ENCODE measurements at regions not wholly inside any gene's neighbourhood (a gene's known extent, or its start where the extent isn't known, plus 50 kb on each side); places are given as distances from the start of the nearest gene placed in this dataset.

DNA sequence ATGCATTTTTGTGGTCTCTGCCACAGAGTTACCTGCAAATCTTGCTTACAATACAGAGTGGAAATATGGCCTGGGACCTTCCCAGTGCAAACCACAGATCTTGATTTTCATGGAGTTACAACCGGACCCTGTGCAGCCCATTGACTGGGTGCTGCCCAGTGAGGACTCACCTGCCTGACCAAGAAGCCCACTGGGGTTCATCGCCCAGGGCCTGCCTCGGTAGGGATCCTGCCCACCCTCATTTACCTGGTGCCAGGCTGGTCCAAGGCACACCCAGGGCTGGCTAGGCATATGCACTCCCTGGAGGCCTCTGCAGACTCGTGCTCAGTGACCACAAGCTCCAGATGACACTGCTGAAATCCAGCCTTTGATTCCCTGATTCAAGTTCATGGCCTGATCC lies 572.7 kb downstream of the NPHP4 start:
- H3K36me3 Mint-ChIP-seq (ENCODE audit: insufficient read depth, unreplicated experiment), result no peaks in the 10 kb centered on the region
- Histone ChIP-seq H3K27me3 (replicated peaks; ENCODE audit: control insufficient read depth, insufficient read depth, low read length) (no peaks in the 10 kb centered on the region), H3K4me1 (no peaks in the 10 kb centered on the region), H3K9me3 (no peaks in the 10 kb centered on the region), H3K4me3 (ENCODE audit: low read depth, low read length) (no peak overlapping the region), H3K36me3 (ENCODE audit: control insufficient read depth, insufficient read depth, low read length) (no peaks in the 10 kb centered on the region)
- peaks cover 12% of the 10 kb centered on the region for H3K27me3 Mint-ChIP-seq (ENCODE audit: insufficient read depth, unreplicated experiment)
- no peaks in the 10 kb centered on the region for H3K4me1 Mint-ChIP-seq (ENCODE audit: low read depth, unreplicated experiment)
- BruUV-seq (replicated peaks), result no TSS peak
- H3K27ac Mint-ChIP-seq (ENCODE audit: unreplicated experiment), result no peak overlapping the region
- TF ChIP-seq, protein P1, sequence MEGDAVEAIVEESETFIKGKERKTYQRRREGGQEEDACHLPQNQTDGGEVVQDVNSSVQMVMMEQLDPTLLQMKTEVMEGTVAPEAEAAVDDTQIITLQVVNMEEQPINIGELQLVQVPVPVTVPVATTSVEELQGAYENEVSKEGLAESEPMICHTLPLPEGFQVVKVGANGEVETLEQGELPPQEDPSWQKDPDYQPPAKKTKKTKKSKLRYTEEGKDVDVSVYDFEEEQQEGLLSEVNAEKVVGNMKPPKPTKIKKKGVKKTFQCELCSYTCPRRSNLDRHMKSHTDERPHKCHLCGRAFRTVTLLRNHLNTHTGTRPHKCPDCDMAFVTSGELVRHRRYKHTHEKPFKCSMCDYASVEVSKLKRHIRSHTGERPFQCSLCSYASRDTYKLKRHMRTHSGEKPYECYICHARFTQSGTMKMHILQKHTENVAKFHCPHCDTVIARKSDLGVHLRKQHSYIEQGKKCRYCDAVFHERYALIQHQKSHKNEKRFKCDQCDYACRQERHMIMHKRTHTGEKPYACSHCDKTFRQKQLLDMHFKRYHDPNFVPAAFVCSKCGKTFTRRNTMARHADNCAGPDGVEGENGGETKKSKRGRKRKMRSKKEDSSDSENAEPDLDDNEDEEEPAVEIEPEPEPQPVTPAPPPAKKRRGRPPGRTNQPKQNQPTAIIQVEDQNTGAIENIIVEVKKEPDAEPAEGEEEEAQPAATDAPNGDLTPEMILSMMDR (IDR thresholded peaks at IDR 0.05; ENCODE audit: insufficient read depth in 1 of 2, low read depth in 1 of 2, low read length in 1 of 2, severe bottlenecking in 1 of 2, unreplicated experiment in 1 of 2), result no peak
- no peaks in the 10 kb centered on the region for H3K9me3 Mint-ChIP-seq (ENCODE audit: unreplicated experiment)
- ChIA-PET POLR2A (no interaction called here), CTCF (no interaction called here)
- intact Hi-C loops (cut with micrococcal nuclease; ENCODE audit: unreplicated experiment), result no loop called here
- DNase-seq, result no peak
- no peak overlapping the region for H3K4me3 Mint-ChIP-seq (ENCODE audit: unreplicated experiment)

DNA sequence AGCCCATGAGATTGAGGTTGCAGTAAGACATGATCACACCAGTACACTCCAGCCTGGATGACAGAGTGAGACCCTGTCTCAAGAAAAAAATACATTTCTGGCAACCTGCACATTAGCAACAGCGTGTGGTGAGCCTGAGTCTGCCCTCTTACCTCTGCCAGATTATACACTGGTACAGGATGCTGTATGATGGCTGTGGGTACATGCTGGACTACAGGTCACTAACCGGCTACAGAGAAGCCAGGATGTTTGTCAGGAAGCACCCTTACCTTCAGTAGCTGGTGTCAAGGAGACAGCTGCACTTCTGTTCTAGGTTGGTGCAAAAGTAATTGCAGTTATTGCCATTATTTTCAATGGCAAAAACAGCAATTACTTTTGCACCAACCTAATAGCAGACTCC lies 575.7 kb downstream of the NPHP4 start:
- Mint-ChIP-seq H3K4me1 (ENCODE audit: low read depth, unreplicated experiment) (no peaks in the 10 kb centered on the region), H3K27me3 (ENCODE audit: insufficient read depth, unreplicated experiment) (peaks cover 7% of the 10 kb centered on the region), H3K27ac (ENCODE audit: unreplicated experiment) (no peak overlapping the region), H3K9me3 (ENCODE audit: unreplicated experiment) (no peaks in the 10 kb centered on the region), H3K36me3 (ENCODE audit: insufficient read depth, unreplicated experiment) (no peaks in the 10 kb centered on the region), H3K4me3 (ENCODE audit: unreplicated experiment) (no peak overlapping the region)
- Histone ChIP-seq H3K4me3 (ENCODE audit: low read depth, low read length) (no peak overlapping the region), H3K9me3 (no peaks in the 10 kb centered on the region), H3K27me3 (replicated peaks; ENCODE audit: control insufficient read depth, insufficient read depth, low read length) (no peaks in the 10 kb centered on the region), H3K36me3 (ENCODE audit: control insufficient read depth, insufficient read depth, low read length) (no peaks in the 10 kb centered on the region), H3K4me1 (no peaks in the 10 kb centered on the region)
- no TSS peak for BruUV-seq (replicated peaks)
- intact Hi-C loops (cut with micrococcal nuclease; ENCODE audit: unreplicated experiment), result no loop called here
- TF ChIP-seq, protein P1 (IDR thresholded peaks at IDR 0.05; ENCODE audit: insufficient read depth in 1 of 2, low read depth in 1 of 2, low read length in 1 of 2, severe bottlenecking in 1 of 2, unreplicated experiment in 1 of 2), result no peak
- CTCF ChIA-PET, result no interaction called here
- DNase-seq, result no peak
- POLR2A ChIA-PET, result no interaction called here

DNA sequence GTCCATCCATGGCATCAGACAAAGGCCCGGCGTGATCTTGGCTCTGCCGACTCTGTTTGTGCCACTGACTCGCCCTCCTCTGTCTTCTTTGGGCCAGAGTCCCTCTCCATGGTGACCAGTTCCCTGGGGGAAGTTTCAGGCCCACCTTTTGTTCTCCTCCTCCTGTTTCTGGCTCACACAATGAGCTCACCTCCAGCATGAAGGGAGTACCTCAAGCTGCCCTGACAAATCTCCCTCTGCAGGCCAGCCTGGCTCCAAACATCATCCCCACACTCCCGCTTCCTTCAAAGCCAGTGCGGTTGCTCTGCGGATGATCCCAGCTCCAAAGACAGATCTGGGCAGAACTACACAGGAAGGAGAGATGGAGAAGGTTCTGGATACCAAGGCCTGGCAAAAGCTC lies 576.6 kb downstream of the NPHP4 start:
- Mint-ChIP-seq H3K9me3 (ENCODE audit: unreplicated experiment) (no peaks in the 10 kb centered on the region), H3K27me3 (ENCODE audit: insufficient read depth, unreplicated experiment) (peaks cover 7% of the 10 kb centered on the region), H3K27ac (ENCODE audit: unreplicated experiment) (no peak overlapping the region), H3K36me3 (ENCODE audit: insufficient read depth, unreplicated experiment) (no peaks in the 10 kb centered on the region), H3K4me3 (ENCODE audit: unreplicated experiment) (no peak overlapping the region), H3K4me1 (ENCODE audit: low read depth, unreplicated experiment) (no peaks in the 10 kb centered on the region)
- TF ChIP-seq, protein P1 (IDR thresholded peaks at IDR 0.05; ENCODE audit: insufficient read depth in 1 of 2, low read depth in 1 of 2, low read length in 1 of 2, severe bottlenecking in 1 of 2, unreplicated experiment in 1 of 2), result no peak
- intact Hi-C loops (cut with micrococcal nuclease; ENCODE audit: unreplicated experiment), result no loop called here
- Histone ChIP-seq H3K36me3 (ENCODE audit: control insufficient read depth, insufficient read depth, low read length) (no peaks in the 10 kb centered on the region), H3K27me3 (replicated peaks; ENCODE audit: control insufficient read depth, insufficient read depth, low read length) (no peaks in the 10 kb centered on the region), H3K9me3 (no peaks in the 10 kb centered on the region), H3K4me1 (no peaks in the 10 kb centered on the region), H3K4me3 (ENCODE audit: low read depth, low read length) (no peak overlapping the region)
- CTCF ChIA-PET, result no interaction called here
- POLR2A ChIA-PET, result no interaction called here
- DNase-seq, result no peak
- BruUV-seq (replicated peaks), result no TSS peak

Measured in Caco-2 (cell line).